ENCODE measurements at regions not wholly inside any gene's neighbourhood (a gene's known extent, or its start where the extent isn't known, plus 50 kb on each side); places are given as distances from the start of the nearest gene placed in this dataset.

GRCh38 chr3:117550766-117551165 is 841.2 kb downstream of the TUSC7 start:
- no peak overlapping the region for H3K4me3 ChIP-seq
- no peaks in the 10 kb centered on the region for H3K9me3 ChIP-seq (ENCODE audit: low read depth)
- TF ChIP-seq CTCF (IDR thresholded peaks at IDR 0.05; ENCODE audit: low read depth, low read length), result no peak
- DNase-seq (ENCODE audit: low read depth in 1 of 2, low spot score in 1 of 2), result no peak
- H3K27ac ChIP-seq, result no peak overlapping the region
- no peaks in the 10 kb centered on the region for H3K27me3 ChIP-seq
- H3K36me3 ChIP-seq, result no peaks in the 10 kb centered on the region
- peaks cover 22% of the 10 kb centered on the region for H3K4me1 ChIP-seq (ENCODE audit: low read depth)

- peak in 1 of 2 donors; percentile 9 for DNase-seq (ENCODE audit: low read depth in 1 of 2, low spot score in 1 of 2)
- H3K27me3 ChIP-seq, result no peaks in the 10 kb centered on the region
- no peaks in the 10 kb centered on the region for H3K36me3 ChIP-seq
- TF ChIP-seq CTCF (IDR thresholded peaks at IDR 0.05; ENCODE audit: low read depth, low read length), result no peak
- no peak overlapping the region for H3K27ac ChIP-seq
- H3K9me3 ChIP-seq (ENCODE audit: low read depth), result no peaks in the 10 kb centered on the region
- H3K4me3 ChIP-seq, result no peak overlapping the region
- peaks cover 35% of the 10 kb centered on the region for H3K4me1 ChIP-seq (ENCODE audit: low read depth)
These were observed 843.9 kb downstream of the TUSC7 start for GRCh38 chr3:117553461-117553860.

- Histone ChIP-seq H3K4me1 (ENCODE audit: low read depth) (peaks cover 32% of the 10 kb centered on the region), H3K27me3 (no peaks in the 10 kb centered on the region), H3K4me3 (no peak overlapping the region), H3K36me3 (no peaks in the 10 kb centered on the region), H3K27ac (no peak overlapping the region), H3K9me3 (ENCODE audit: low read depth) (no peaks in the 10 kb centered on the region)
- DNase-seq (ENCODE audit: low read depth in 1 of 2, low spot score in 1 of 2), result no peak
- no peak for TF ChIP-seq CTCF (IDR thresholded peaks at IDR 0.05; ENCODE audit: low read depth, low read length)
These were observed 847.2 kb downstream of the TUSC7 start for GRCh38 chr3:117556646-117557407.

- H3K36me3 ChIP-seq, result no peaks in the 10 kb centered on the region
- H3K4me3 ChIP-seq, result no peak overlapping the region
- no peaks in the 10 kb centered on the region for H3K9me3 ChIP-seq (ENCODE audit: low read depth)
- peaks cover 39% of the 10 kb centered on the region for H3K4me1 ChIP-seq (ENCODE audit: low read depth)
- peak in 1 of 2 donors; percentile 44 for DNase-seq (ENCODE audit: low read depth in 1 of 2, low spot score in 1 of 2)
- H3K27me3 ChIP-seq, result no peaks in the 10 kb centered on the region
- TF ChIP-seq CTCF (IDR thresholded peaks at IDR 0.05; ENCODE audit: low read depth, low read length), result no peak
- no peak overlapping the region for H3K27ac ChIP-seq
These were observed 848.0 kb downstream of the TUSC7 start for GRCh38 chr3:117557464-117558090.

- no peaks in the 10 kb centered on the region for H3K27me3 ChIP-seq
- H3K9me3 ChIP-seq (ENCODE audit: low read depth), result no peaks in the 10 kb centered on the region
- peaks cover 45% of the 10 kb centered on the region for H3K4me1 ChIP-seq (ENCODE audit: low read depth)
- no peak overlapping the region for H3K27ac ChIP-seq
- no peaks in the 10 kb centered on the region for H3K36me3 ChIP-seq
- TF ChIP-seq CTCF (IDR thresholded peaks at IDR 0.05; ENCODE audit: low read depth, low read length), result no peak
- H3K4me3 ChIP-seq, result no peak overlapping the region
- DNase-seq (ENCODE audit: low read depth in 1 of 2, low spot score in 1 of 2), result no peak
These were observed 849.1 kb downstream of the TUSC7 start for GRCh38 chr3:117558681-117559080.

Measured in cardiac muscle cell (in vitro differentiated cells and primary cell).